IPS-18a (cell line): ENCODE measurements at regions not wholly inside any gene's neighbourhood (a gene's known extent, or its start where the extent isn't known, plus 50 kb on each side); places are given as distances from the start of the nearest gene placed in this dataset.

Experiments
- H3K27ac ChIP-seq: one replicate; pipeline ENCODE4 v1.5.1; 2013; ENCODE audit warnings: low read length
- H3K27me3 ChIP-seq: one replicate; pipeline ENCODE4 v1.6.1; 2013; ENCODE audit warnings: mild to moderate bottlenecking, low read length; ENCODE audit not compliant: control insufficient read depth, insufficient read depth
- H3K36me3 ChIP-seq: one replicate; pipeline ENCODE4 v1.6.1; 2013; ENCODE audit warnings: low read depth, low read length; ENCODE audit not compliant: control insufficient read depth
- H3K4me1 ChIP-seq: one replicate; pipeline ENCODE4 v1.6.1; 2013; ENCODE audit warnings: low read depth, low read length; ENCODE audit not compliant: control insufficient read depth
- H3K4me3 ChIP-seq: one replicate; pipeline ENCODE4 v1.5.1; 2013; ENCODE audit warnings: low read length
- H3K9ac ChIP-seq: one replicate; pipeline ENCODE4 v1.6.1; 2013; ENCODE audit warnings: mild to moderate bottlenecking, low read length, moderate library complexity
- H3K9me3 ChIP-seq: one replicate; pipeline ENCODE4 v1.6.1; 2013; ENCODE audit warnings: low read depth, low read length; ENCODE audit not compliant: control insufficient read depth

GRCh38 chr6:113627480-113627879 lies 229.7 kb upstream of the MARCKS start:
- Histone ChIP-seq H3K9me3 (no peaks in the 10 kb centered on the region), H3K9ac (no peak overlapping the region), H3K4me3 (no peak overlapping the region), H3K27me3 (no peaks in the 10 kb centered on the region), H3K4me1 (peaks cover 5% of the 10 kb centered on the region), H3K27ac (no peak overlapping the region), H3K36me3 (no peaks in the 10 kb centered on the region)

GRCh38 chr6:113629256-113629655 lies 227.9 kb upstream of the MARCKS start:
- H3K9me3 ChIP-seq, result no peaks in the 10 kb centered on the region
- no peaks in the 10 kb centered on the region for H3K27me3 ChIP-seq
- no peaks in the 10 kb centered on the region for H3K36me3 ChIP-seq
- H3K4me1 ChIP-seq, result peaks cover 5% of the 10 kb centered on the region
- no peak overlapping the region for H3K9ac ChIP-seq
- no peak overlapping the region for H3K4me3 ChIP-seq
- no peak overlapping the region for H3K27ac ChIP-seq

- Histone ChIP-seq H3K9ac (no peak overlapping the region), H3K4me3 (no peak overlapping the region), H3K9me3 (no peaks in the 10 kb centered on the region), H3K27me3 (no peaks in the 10 kb centered on the region), H3K36me3 (no peaks in the 10 kb centered on the region), H3K27ac (no peak overlapping the region), H3K4me1 (peaks cover 5% of the 10 kb centered on the region)
Observed at GRCh38 chr6:113629975-113630737, 227.0 kb upstream of the MARCKS start.

- H3K9me3 ChIP-seq, result no peaks in the 10 kb centered on the region
- H3K4me3 ChIP-seq, result no peak overlapping the region
- no peak overlapping the region for H3K9ac ChIP-seq
- peaks cover 5% of the 10 kb centered on the region for H3K4me1 ChIP-seq
- H3K36me3 ChIP-seq, result no peaks in the 10 kb centered on the region
- no peak overlapping the region for H3K27ac ChIP-seq
- H3K27me3 ChIP-seq, result no peaks in the 10 kb centered on the region
Observed at GRCh38 chr6:113630738-113631535, 226.2 kb upstream of the MARCKS start.

- Histone ChIP-seq H3K9ac (no peak overlapping the region), H3K9me3 (no peaks in the 10 kb centered on the region), H3K27me3 (no peaks in the 10 kb centered on the region), H3K27ac (no peak overlapping the region), H3K4me1 (peaks cover 5% of the 10 kb centered on the region), H3K4me3 (no peak overlapping the region), H3K36me3 (no peaks in the 10 kb centered on the region)
Observed at GRCh38 chr6:113631666-113632065, 225.5 kb upstream of the MARCKS start.

- Histone ChIP-seq H3K9me3 (no peaks in the 10 kb centered on the region), H3K4me1 (peaks cover 5% of the 10 kb centered on the region), H3K4me3 (no peak overlapping the region), H3K27ac (no peak overlapping the region), H3K9ac (no peak overlapping the region), H3K36me3 (no peaks in the 10 kb centered on the region), H3K27me3 (no peaks in the 10 kb centered on the region)
Observed at GRCh38 chr6:113632220-113632864, 224.8 kb upstream of the MARCKS start.

- no peak overlapping the region for H3K27ac ChIP-seq
- H3K27me3 ChIP-seq, result no peaks in the 10 kb centered on the region
- no peak overlapping the region for H3K4me3 ChIP-seq
- no peaks in the 10 kb centered on the region for H3K9me3 ChIP-seq
- H3K36me3 ChIP-seq, result no peaks in the 10 kb centered on the region
- H3K4me1 ChIP-seq, result peaks cover 5% of the 10 kb centered on the region
- H3K9ac ChIP-seq, result no peak overlapping the region
Observed at GRCh38 chr6:113633638-113634037, 223.5 kb upstream of the MARCKS start.

GRCh38 chr6:113634352-113635163 lies 222.6 kb upstream of the MARCKS start:
- no peak overlapping the region for H3K27ac ChIP-seq
- no peaks in the 10 kb centered on the region for H3K27me3 ChIP-seq
- H3K36me3 ChIP-seq, result no peaks in the 10 kb centered on the region
- no peak overlapping the region for H3K4me3 ChIP-seq
- H3K4me1 ChIP-seq, result peaks cover 5% of the 10 kb centered on the region
- no peaks in the 10 kb centered on the region for H3K9me3 ChIP-seq
- no peak overlapping the region for H3K9ac ChIP-seq

GRCh38 chr6:113635222-113635986 lies 221.7 kb upstream of the MARCKS start:
- no peak overlapping the region for H3K4me3 ChIP-seq
- no peak overlapping the region for H3K9ac ChIP-seq
- H3K9me3 ChIP-seq, result no peaks in the 10 kb centered on the region
- H3K27me3 ChIP-seq, result no peaks in the 10 kb centered on the region
- H3K27ac ChIP-seq, result no peak overlapping the region
- peaks cover 5% of the 10 kb centered on the region for H3K4me1 ChIP-seq
- no peaks in the 10 kb centered on the region for H3K36me3 ChIP-seq

- Histone ChIP-seq H3K27me3 (no peaks in the 10 kb centered on the region), H3K4me3 (no peak overlapping the region), H3K9ac (no peak overlapping the region), H3K27ac (no peak overlapping the region), H3K9me3 (no peaks in the 10 kb centered on the region), H3K36me3 (no peaks in the 10 kb centered on the region), H3K4me1 (no peaks in the 10 kb centered on the region)
Observed at GRCh38 chr6:113636357-113636824, 220.8 kb upstream of the MARCKS start.
